ENCODE measurements at regions not wholly inside any gene's neighbourhood (a gene's known extent, or its start where the extent isn't known, plus 50 kb on each side); places are given as distances from the start of the nearest gene placed in this dataset.

DNA sequence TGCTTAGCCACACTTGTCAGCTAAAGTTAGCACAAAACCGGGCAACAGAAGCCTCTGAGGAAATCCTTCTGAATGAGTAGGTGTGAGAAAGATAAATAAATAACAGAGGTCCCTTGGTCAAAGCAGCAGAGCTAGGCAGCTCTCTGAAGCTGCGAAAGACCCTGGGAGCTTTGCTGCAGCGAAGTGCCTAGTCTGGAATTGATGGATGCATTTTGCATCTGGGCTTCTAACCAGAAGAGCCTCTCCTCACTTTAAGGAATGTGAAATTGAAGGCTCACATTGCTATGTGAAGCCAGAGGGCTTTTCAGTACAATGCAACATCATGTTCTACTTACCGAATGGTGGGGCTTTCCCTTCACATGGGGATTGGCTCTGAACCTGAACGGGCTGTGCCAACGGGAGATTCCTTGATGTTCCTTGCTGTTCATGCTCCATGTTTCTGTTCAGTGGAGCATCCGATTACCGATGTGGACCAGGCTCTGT, 274.6 kb downstream of the HS3ST3B1 start:
- TF ChIP-seq EP300 (IDR thresholded peaks at IDR 0.05) (no peak), POLR2AphosphoS5 (IDR thresholded peaks at IDR 0.05) (no peak)

Measured in esophagus muscularis mucosa (tissue), 3 donors.